Fibroblast of skin of right quadriceps (primary cell): ENCODE measurements at regions not wholly inside any gene's neighbourhood (a gene's known extent, or its start where the extent isn't known, plus 50 kb on each side); places are given as distances from the start of the nearest gene placed in this dataset.

Source experiments
- DNase-seq: peaks from one replicate; pipeline ENCODE4 v3.0.0-alpha.2; 2013

DNA sequence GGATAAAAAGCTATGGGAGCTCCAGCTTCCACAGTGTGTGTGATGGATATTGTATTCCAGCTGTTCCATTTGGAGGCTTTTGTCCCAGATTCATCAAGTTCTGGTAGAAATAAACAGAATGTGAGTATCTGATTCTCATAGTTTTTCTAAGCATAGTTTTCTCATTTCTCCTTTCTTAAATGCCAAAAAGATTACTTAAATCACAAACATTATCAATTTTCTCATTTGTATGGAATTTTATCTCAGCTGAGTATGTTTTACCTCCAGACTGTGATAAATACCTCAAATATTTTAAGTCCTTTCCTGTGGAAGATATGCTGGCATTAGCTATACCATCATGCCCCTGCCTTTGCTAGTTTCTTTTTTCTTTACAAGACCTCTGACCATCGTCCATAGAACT, 767.3 kb downstream of the TFAP2A start:
- DNase-seq, result no peak

DNA sequence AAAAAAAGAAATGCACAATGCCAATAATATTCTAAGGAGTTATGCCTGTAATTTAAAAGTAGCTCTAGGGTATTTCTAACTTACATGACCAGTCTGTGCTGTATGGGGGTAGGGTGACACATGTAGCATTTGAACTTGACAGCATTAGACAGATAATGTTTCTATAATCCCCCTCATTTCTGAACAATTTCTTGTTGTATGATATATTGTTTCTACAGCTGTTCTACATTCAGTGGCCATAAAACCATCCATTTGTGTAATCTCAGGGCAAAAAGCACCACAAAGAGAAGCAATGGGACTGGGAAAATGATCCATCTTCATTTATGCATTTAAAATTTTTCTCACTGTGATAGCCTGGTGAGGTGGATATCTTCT, 767.8 kb downstream of the TFAP2A start:
- no peak for DNase-seq

DNA sequence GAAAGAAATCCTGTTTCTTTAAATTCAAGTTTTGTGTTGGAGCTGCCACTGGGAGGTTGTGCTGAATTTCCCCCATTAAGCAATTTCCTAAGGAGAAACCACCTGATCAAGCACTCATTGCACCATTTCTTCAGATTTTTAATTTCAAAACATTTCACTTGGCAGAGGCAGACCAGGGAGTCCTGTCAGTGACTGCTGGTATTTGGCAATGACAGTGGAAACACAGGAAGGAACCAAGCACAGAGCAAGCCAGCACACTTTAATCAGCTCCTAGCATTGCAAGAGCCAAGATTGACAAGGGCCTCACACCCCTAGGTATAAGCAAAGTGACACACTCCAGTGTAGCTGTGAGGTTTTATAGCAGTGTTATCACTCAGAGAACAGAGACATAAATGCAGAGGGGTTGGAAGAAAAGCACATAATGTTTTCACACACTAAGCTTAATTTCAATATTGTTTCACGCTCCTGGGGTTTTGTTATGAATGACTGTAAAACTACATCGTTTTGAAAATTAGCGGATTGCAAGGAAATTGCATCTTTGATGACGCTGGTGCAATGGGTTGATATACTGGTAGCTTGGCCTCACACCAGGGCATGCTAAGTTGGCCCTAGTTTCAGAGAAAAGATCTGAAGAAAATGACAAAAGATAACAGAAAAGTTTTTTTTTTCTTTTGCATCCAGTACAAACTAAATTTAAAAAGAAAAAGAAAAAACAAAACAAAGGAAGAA, 768.4 kb downstream of the TFAP2A start:
- no peak for DNase-seq

DNA sequence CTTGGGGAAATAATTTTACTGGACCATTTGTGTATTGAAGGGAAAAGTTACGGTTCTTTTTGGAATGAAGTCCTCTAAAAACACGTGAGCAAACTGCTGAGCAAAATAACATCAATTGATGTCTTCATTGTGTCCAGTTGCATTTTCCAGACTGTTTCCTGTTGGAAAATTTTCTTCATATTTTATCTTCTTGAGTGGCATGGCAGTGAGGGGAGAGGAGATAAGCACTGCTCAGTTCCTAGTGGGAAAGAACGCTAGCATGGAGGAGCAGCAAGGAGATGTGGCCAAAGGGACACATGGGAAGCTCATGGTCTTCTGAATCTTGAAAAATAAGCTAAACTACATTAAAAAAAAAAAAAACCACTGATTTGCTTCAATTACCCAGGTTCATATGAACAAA, 776.0 kb downstream of the TFAP2A start:
- no peak for DNase-seq

GRCh38 chr6:9634776-9635175, 780.1 kb downstream of the TFAP2A start:
- no peak for DNase-seq

DNA sequence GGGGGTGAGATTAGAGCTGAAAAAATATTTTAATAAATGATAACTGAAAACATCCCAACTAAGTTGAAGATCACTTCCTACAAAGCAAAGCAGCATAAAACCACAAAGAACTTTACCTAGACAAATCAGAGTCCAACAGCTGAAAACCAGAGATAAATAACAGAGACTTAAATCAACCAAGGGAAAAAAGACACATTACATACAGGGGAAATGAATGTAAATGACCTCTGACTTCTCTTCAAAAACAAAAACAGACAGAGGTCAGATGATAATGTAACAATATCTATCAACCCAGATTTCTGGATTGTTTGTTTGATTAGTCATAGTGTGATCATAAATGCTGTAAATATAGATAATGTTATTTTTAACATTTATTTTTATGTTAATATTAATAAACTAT, 782.8 kb downstream of the TFAP2A start:
- no peak for DNase-seq

DNA sequence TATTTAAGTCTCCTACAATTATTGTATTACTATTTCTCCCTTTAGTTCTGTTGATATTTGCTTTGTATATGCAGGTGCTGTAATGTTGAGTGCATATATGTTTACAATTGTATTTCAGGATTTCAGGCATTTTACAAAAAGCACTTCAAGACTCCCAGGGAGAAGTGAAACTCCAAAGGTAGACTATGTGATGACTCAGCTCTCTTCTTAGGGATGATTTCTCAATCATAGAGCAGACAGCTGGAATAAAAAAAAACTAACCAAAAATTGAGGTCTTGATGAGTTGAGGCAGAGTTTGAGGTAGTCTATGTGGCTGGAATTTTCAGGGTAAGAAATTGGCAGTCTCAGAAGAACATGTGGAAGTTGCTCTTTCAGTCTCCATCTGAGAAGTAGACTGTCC, 786.1 kb downstream of the TFAP2A start:
- no peak for DNase-seq

DNA sequence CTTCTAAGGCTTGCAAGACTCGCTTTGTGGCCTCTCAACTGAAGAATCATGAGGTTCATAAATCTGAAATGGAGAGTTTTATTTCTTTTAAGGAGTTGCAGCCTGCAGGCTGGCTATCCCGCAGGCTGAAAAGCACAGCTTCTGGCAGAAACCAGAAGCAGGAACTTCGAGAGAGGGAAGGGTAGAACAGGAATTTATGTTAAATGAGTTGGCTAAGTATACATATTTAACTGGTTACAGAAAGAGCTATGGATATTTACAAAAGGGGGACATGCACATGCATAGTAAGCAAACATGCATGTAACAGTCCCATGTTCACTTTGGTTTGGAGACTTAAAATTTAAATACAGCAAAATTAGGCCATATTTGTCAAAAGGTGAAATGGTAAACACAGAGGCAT, 787.0 kb downstream of the TFAP2A start:
- DNase-seq, result no peak

DNA sequence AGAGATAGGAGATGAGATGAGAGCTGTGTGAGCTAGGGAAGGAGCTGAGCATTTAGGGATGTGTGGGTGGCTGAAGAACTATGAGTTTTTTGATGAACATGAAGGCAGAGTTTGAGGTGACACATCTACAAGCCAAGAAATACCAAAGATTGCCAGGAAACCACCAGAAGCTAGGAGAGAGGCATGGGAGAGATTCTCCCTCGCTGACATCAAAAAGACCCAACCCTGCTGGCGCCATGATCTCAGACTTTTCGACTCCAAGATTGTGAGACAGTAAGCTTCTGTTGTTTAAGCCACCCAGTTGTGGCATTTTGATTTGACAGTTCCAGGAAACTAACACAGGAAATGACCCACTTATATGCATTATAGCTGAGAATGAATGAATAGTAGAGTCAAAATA, 790.9 kb downstream of the TFAP2A start:
- DNase-seq, result peak; percentile 19

GRCh38 chr6:9623228-9623832, 791.5 kb downstream of the TFAP2A start:
- no peak for DNase-seq

DNA sequence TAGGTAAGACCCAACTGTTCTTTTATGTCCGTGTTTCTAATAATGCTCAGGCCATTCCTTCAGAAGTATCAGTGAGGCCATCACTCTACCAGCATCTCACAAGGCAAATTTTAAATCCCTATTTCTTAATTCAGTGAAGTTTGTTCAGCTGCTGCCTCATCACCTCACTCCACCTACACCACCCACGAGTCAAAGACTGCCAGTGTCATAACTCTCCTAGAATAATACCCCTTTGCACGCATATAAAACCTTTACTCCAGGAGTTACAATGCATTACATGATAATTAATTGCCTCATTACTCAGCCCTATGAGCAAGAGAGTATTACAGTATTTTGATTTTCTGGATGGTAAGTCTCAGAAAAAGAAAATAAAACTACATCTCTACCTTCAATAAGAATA, 793.6 kb downstream of the TFAP2A start:
- no peak for DNase-seq

- DNase-seq, result no peak
These were observed 794.2 kb downstream of the TFAP2A start for GRCh38 chr6:9620687-9621086.

DNA sequence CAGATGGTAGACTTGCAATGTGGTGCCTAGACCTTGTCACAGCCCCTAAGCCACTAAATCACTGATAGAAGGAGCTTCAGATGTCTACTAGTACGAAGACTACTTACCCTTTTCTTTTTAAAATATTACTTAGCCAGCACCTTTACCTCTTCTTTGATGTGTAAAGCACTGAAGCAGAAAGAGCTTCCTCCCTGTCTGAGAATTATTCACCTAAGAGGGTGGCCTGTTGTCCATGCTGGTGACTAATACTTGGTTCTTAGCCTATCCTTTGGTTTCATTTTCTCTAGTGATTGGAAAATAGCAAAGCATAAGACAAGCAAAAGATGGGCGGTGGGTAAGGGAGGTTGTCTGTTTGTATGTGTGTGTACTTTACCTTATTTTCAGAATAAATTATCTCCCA, 794.6 kb downstream of the TFAP2A start:
- no peak for DNase-seq

- DNase-seq, result no peak
These were observed 800.1 kb downstream of the TFAP2A start for GRCh38 chr6:9614778-9615177.

DNA sequence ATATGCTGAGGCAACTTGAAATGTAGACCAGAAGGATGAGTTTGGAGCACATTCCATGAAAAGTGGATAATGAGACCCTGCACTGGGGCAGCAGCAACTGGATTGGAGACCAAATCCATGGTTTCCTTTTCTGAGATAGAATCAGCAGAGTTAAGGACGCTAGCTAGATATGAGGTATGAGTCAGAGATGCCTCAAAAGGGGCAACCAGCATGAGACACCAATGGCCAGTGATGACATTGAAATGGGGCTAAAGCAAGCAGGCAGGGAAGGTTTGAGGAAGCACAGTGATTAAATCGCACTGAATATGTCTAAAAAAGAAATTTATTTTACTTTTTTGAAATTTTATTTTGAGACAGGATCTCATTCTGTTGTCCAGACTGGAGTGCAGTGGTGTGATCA, 802.4 kb downstream of the TFAP2A start:
- no peak for DNase-seq

- DNase-seq, result no peak
These were observed 804.1 kb downstream of the TFAP2A start for GRCh38 chr6:9610620-9611415.

DNA sequence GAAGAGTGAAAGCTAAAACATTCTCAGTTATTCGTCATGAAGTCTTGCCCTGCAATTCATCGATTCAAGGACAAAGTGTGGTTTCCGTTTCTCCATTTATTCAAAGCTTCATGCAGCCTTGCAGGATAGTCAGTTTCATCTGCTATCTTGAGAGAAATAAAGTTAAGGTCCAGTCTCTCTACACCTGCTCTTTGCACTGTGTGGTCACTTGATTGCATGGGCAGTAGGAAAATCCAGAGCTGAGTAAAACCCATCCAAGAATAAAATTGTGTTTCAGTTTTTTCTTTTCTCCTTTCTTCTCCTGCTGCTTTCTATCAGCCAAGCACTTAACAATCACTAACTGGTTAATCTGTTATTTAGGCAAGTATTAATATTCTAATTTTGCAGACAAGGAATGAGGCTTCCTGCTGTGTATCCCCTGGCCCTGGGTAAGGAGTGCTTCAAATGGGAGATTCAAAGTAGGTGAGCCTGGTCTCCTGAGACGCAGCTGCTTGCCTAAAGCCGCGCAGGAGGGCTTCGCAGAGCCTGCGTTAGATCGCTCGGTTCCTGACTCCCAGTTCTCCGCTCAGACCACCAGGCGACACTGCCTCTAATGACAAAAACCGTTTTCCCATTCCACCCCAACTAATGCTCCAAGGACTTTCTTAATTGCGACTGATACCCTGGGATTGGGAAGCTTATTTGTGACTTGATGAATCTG, 808.3 kb downstream of the TFAP2A start:
- no peak for DNase-seq

DNA sequence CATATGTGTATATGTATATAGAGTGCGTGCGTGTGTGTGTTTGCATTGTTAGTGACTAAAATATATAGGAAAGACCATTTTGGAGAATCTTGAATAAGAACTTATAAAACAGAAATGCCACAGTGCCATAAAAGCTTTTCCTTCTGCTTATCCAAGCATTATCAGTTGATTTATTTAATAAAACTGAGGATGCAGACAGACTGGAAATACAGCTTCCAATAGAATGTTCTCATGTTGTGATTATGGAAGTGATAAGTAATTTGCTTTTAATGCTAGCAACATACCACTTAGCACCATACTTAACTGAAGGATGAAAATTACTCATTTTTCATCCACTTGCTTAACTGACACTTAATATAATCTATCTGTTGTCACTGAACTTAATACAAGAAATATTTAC, 820.1 kb downstream of the TFAP2A start:
- DNase-seq, result no peak

DNA sequence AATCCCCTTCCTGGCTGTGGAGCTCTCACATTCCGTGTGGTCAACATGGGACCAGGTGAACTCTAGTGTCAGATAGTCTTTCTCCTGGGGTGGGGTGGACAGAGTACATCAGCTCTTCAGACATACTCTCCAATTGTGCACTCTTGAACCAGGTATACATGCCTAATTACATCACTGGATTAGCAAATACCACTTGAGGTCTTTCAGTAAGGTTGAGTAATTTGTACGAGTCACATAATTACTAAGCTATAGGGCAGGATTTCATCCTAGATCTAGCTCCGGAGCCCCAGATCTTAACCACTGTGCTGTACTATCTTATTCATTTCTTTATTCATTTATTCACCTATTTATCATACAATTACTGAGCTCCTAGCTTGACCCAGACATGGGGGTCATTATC, 821.3 kb downstream of the TFAP2A start:
- no peak for DNase-seq

DNA sequence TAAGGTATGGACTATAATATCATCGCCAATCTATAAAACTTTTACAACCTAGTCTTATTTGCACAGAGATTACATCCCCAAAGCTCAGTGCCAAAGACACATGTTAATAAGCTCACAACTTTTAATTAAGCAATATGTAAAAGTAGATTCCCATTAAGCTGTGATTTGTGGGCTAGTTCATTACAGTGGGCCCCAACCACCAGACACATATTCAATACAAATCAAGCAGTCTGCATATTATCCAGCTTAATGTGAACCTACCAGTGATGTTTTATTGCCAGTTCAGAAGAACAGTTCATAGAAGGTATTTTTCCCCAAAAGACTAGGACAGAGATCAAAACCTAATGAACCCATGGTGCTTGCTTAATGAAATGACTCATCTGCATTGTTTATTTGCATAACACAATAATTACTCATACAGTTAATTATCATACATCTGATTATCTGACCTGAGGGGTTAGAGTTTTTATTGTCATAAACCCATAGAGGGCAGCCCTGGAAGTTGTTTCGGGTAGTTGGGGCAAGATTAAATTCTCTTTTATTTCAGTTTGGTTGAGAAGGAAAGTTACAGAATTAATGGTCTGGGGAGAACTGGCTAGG, 831.0 kb downstream of the TFAP2A start:
- peak; percentile 0 for DNase-seq

GRCh38 chr6:9581155-9581554, 833.7 kb downstream of the TFAP2A start:
- no peak for DNase-seq

- no peak for DNase-seq
These were observed 838.4 kb downstream of the TFAP2A start for GRCh38 chr6:9576521-9576920.

DNA sequence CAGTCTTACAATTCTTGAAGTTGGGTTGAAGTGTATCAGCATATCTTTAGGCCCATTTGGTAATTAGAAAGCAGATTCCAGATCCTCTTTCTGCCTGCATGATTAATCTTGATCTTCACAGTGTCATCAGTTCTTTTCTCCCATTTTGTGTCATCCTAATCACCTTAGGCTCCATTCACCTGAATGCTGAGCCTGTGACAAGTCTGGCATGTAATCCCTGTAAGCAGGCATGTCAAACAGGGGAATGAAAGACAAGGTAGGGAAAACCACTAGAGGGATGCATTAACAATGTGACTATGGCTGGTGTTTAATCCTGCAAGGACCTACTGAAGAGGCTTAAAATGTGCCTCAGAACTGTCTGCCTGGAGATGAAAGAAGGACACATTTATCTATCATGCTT, 848.8 kb downstream of the TFAP2A start:
- no peak for DNase-seq
